HepG2 (cell line): ENCODE measurements at regions not wholly inside any gene's neighbourhood (a gene's known extent, or its start where the extent isn't known, plus 50 kb on each side); places are given as distances from the start of the nearest gene placed in this dataset.

Experiments
- AGO2 ChIP-seq: fragments of 200-400 bp; formaldehyde crosslinking; optimal IDR thresholded peaks from 2 replicates; pipeline ENCODE3; 2017; ENCODE audit warnings: mild to moderate bottlenecking, low read depth, low read length, moderate library complexity
- ELF1 ChIP-seq: sonication (generic); formaldehyde crosslinking; IDR thresholded peaks from 2 replicates; pipeline ENCODE4 v1.4.0; 2020; ENCODE audit warnings: missing genetic modification reagents
- FOXM1 ChIP-seq: sonication (generic); formaldehyde crosslinking; IDR thresholded peaks from 2 replicates; pipeline ENCODE4 v1.5.0; 2020; ENCODE audit warnings: missing genetic modification reagents
- HIVEP1 ChIP-seq: sonication (generic); formaldehyde crosslinking; IDR thresholded peaks from 2 replicates; pipeline ENCODE4 v1.4.0; 2020; ENCODE audit warnings: mild to moderate bottlenecking, missing genetic modification reagents
- HOXA7 ChIP-seq: sonication (generic); formaldehyde crosslinking; IDR thresholded peaks from 2 replicates; pipeline ENCODE4 v1.8.1; 2022; ENCODE audit warnings: mild to moderate bottlenecking, missing genetic modification reagents, moderate library complexity
- KDM2A ChIP-seq: sonication (generic); formaldehyde crosslinking; IDR thresholded peaks from 2 replicates; pipeline ENCODE4 v1.4.0; 2020; ENCODE audit warnings: low read depth, missing genetic modification reagents, borderline replicate concordance
- MAFG ChIP-seq: sonication (generic); formaldehyde crosslinking; IDR thresholded peaks from 2 replicates; pipeline ENCODE4 v1.5.1; 2020; ENCODE audit warnings: mild to moderate bottlenecking, missing genetic modification reagents
- MXI1 ChIP-seq: IDR thresholded peaks from 3 replicates; pipeline ENCODE4 v1.6.1; 2012; ENCODE audit warnings: low read depth, low read length, inconsistent platforms, borderline replicate concordance
- MYNN ChIP-seq: sonication (generic); formaldehyde crosslinking; IDR thresholded peaks from 2 replicates; pipeline ENCODE4 v1.4.0; 2020; ENCODE audit warnings: mild to moderate bottlenecking, low read depth, missing genetic modification reagents
- NFYB ChIP-seq: sonication (generic); formaldehyde crosslinking; IDR thresholded peaks from 2 replicates; pipeline ENCODE4 v1.4.0; 2020; ENCODE audit warnings: missing genetic modification reagents
- SP2 ChIP-seq: sonication (generic); formaldehyde crosslinking; IDR thresholded peaks from 2 replicates; pipeline ENCODE4 v1.5.1; 2020; ENCODE audit warnings: mild to moderate bottlenecking, missing genetic modification reagents
- ZBTB3 ChIP-seq: sonication (generic); formaldehyde crosslinking; IDR thresholded peaks from 2 replicates; pipeline ENCODE4 v1.4.0; 2020; ENCODE audit warnings: low read depth, mild to moderate bottlenecking, moderate library complexity, missing genetic modification reagents, borderline replicate concordance
- ZNF780A ChIP-seq: sonication (generic); formaldehyde crosslinking; IDR thresholded peaks from 2 replicates; pipeline ENCODE4 v1.8.0; 2022; ENCODE audit warnings: mild to moderate bottlenecking, missing genetic modification reagents, moderate library complexity
- TF ChIP-seq, protein P1 (sequence below): sonication (generic); formaldehyde crosslinking; IDR thresholded peaks from 2 replicates; pipeline ENCODE4 v1.5.0; 2020; ENCODE audit warnings: mild to moderate bottlenecking, missing genetic modification reagents, moderate library complexity

DNA sequence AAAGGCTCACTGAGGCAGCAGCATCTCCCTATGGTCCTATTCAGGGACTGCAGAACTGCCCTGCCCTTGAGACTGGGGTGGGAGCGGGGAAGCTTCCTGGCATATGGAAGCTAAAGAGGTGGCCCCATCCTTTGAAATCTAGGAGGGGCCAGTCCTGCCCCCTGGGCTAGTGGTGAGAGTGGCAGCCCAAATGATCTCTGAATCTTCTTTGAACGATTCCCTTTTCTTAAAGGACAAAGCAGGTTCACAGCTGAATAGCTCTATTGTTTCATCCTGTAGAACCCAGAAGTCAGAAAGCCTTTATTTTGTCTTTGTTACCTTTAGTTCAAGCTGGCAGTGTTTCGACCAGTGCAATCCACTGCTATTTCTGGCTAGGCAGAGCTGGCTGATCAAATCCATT is 741.9 kb downstream of the IRX1 start:
- TF ChIP-seq FOXM1 (CRISPR knock-in tag) (no peak), SP2 (CRISPR knock-in tag) (no peak), MAFG (CRISPR knock-in tag) (no peak), KDM2A (CRISPR knock-in tag) (no peak), NFYB (CRISPR knock-in tag) (no peak), ZBTB3 (CRISPR knock-in tag) (no peak), MXI1 (no peak), ZNF780A (no peak), ELF1 (CRISPR knock-in tag) (no peak), HOXA7 (CRISPR knock-in tag) (no peak), AGO2 (no peak), MYNN (CRISPR knock-in tag) (no peak), HIVEP1 (CRISPR knock-in tag) (no peak)
- TF ChIP-seq, protein P1, sequence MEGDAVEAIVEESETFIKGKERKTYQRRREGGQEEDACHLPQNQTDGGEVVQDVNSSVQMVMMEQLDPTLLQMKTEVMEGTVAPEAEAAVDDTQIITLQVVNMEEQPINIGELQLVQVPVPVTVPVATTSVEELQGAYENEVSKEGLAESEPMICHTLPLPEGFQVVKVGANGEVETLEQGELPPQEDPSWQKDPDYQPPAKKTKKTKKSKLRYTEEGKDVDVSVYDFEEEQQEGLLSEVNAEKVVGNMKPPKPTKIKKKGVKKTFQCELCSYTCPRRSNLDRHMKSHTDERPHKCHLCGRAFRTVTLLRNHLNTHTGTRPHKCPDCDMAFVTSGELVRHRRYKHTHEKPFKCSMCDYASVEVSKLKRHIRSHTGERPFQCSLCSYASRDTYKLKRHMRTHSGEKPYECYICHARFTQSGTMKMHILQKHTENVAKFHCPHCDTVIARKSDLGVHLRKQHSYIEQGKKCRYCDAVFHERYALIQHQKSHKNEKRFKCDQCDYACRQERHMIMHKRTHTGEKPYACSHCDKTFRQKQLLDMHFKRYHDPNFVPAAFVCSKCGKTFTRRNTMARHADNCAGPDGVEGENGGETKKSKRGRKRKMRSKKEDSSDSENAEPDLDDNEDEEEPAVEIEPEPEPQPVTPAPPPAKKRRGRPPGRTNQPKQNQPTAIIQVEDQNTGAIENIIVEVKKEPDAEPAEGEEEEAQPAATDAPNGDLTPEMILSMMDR (CRISPR knock-in tag) = no peak
